HCT116 (cell line): ENCODE measurements at regions not wholly inside any gene's neighbourhood (a gene's known extent, or its start where the extent isn't known, plus 50 kb on each side); places are given as distances from the start of the nearest gene placed in this dataset.

ENCODE experiments used
- ATAC-seq: fragments of 200-7000 bp; cut with Tn5 transposase; 2 replicates; pipeline ENCODE4 v1.9.1; 2020; ENCODE audit warnings: mild to moderate bottlenecking, moderate library complexity
- BruUV-seq: library from RNA; stranded (reverse); fragments of 400-500 nt; replicated peaks from 2 replicates; lab custom pipeline; 2021; lab: Mats Ljungman, UMichigan
- CTCF ChIA-PET: fragments of 300-600 bp; sonication (Branson Sonifier 250); formaldehyde crosslinking; loops from one replicate; lab custom pipeline; 2021; ENCODE audit warnings: antibody characterized with exemption; lab: Charles Lee
- POLR2A ChIA-PET: fragments of 300-600, 350-600 bp; sonication (Branson Sonifier 250); formaldehyde crosslinking; loops from one replicate; lab custom pipeline; 2021; ENCODE audit warnings: antibody characterized with exemption; lab: Charles Lee
- RAD21 ChIA-PET, 2 experiments: fragments of 300-600 bp; sonication (Branson Sonifier 250); formaldehyde crosslinking; loops; one replicate each; lab custom pipeline; 2023; ENCODE audit warnings: low total read pairs in 2 of 2; ENCODE audit not compliant: uncharacterized antibody in 2 of 2, unreplicated experiment in 2 of 2, low non-redundant PET in 1 of 2; lab: Charles Lee
- DNase-seq: peaks from one replicate; pipeline ENCODE4 v3.0.0-alpha.2; 2010; ENCODE audit warnings: low read depth, low spot score
- H2AFZ ChIP-seq: fragments of 200-600 bp; shearing (Covaris generic), sonication (generic); 2 replicates; pipeline ENCODE4 v1.6.1; 2017; ENCODE audit warnings: low read depth, mixed run types, mixed read lengths, antibody characterized with exemption, low read length; ENCODE audit not compliant: poor library complexity, severe bottlenecking
- H3K27ac ChIP-seq: 2 replicates; pipeline ENCODE4 v1.5.1; 2012; ENCODE audit warnings: low read depth, low read length
- H3K27me3 ChIP-seq: fragments of 200-600 bp; sonication (generic); 2 replicates; pipeline ENCODE4 v1.6.1; 2016; ENCODE audit warnings: mixed run types, low read length, mixed read lengths; ENCODE audit not compliant: insufficient read depth
- H3K36me3 ChIP-seq, 2 experiments: fragments of 200-500 bp in 1 of 2; fragments of 200-600 bp in 1 of 2; sonication (Bioruptor generic) in 1 of 2; sonication (generic) in 1 of 2; 2 replicates each; pipeline versions ENCODE4 v1.5.1 to v1.6.1; 2014 to 2016; ENCODE audit warnings: low read length in 2 of 2, inconsistent platforms in 1 of 2, mixed read lengths in 1 of 2, mixed run types in 1 of 2; ENCODE audit not compliant: insufficient read depth in 2 of 2, control insufficient read depth in 1 of 2
- H3K4me1 ChIP-seq, 2 experiments: fragments of 200-600 bp in 1 of 2; sonication (generic) in 1 of 2; 2 replicates each; pipeline versions ENCODE4 v1.5.1 to v1.6.1; 2012 to 2017; ENCODE audit warnings: low read length in 2 of 2, inconsistent platforms in 1 of 2, mild to moderate bottlenecking in 1 of 2, mixed read lengths in 1 of 2, mixed run types in 1 of 2, moderate library complexity in 1 of 2; ENCODE audit not compliant: insufficient read depth in 2 of 2, control insufficient read depth in 1 of 2
- H3K4me2 ChIP-seq: fragments of 200-600 bp; sonication (generic); 2 replicates; pipeline ENCODE4 v1.6.1; 2017; ENCODE audit warnings: mixed run types, low read length, mixed read lengths
- H3K4me3 ChIP-seq, 2 experiments: fragments of 200-600 bp in 1 of 2; sonication (generic) in 1 of 2; replicated peaks in 1 of 2; 2 replicates each; pipeline ENCODE4 v1.5.1; 2011 to 2016; ENCODE audit warnings: low read length in 2 of 2, control low read depth in 1 of 2, low read depth in 1 of 2, mild to moderate bottlenecking in 1 of 2, mixed read lengths in 1 of 2, mixed run types in 1 of 2
- H3K79me2 ChIP-seq: fragments of 200-600 bp; sonication (generic); 2 replicates; pipeline ENCODE4 v1.6.1; 2017; ENCODE audit warnings: mild to moderate bottlenecking, mixed run types, low read length, moderate library complexity, mixed read lengths; ENCODE audit not compliant: insufficient read depth
- H3K9ac ChIP-seq: fragments of 200-600 bp; sonication (generic); 2 replicates; pipeline ENCODE4 v1.6.1; 2016; ENCODE audit warnings: low read length, mixed read lengths
- H3K9me2 ChIP-seq: fragments of 200-600 bp; sonication (generic), shearing (Covaris generic); 2 replicates; pipeline ENCODE4 v1.6.1; 2017; ENCODE audit warnings: mixed run types, mild to moderate bottlenecking, moderate library complexity; ENCODE audit not compliant: insufficient read depth
- H3K9me3 ChIP-seq, 2 experiments: fragments of 200-500 bp in 1 of 2; fragments of 200-600 bp in 1 of 2; sonication (Bioruptor generic) in 1 of 2; sonication (generic) in 1 of 2; 2 replicates each; pipeline ENCODE4 v1.6.1; 2014 to 2017; ENCODE audit warnings: low read length in 2 of 2, mixed read lengths in 2 of 2, inconsistent platforms in 1 of 2, low read depth in 1 of 2, mild to moderate bottlenecking in 1 of 2, mixed run types in 1 of 2, moderate library complexity in 1 of 2; ENCODE audit not compliant: control insufficient read depth in 1 of 2, insufficient read depth in 1 of 2
- H4K20me1 ChIP-seq: fragments of 200-600 bp; sonication (generic), shearing (Covaris generic); 2 replicates; pipeline ENCODE4 v1.6.1; 2017; ENCODE audit warnings: mixed run types, mild to moderate bottlenecking, moderate library complexity; ENCODE audit not compliant: insufficient read depth
- CBX3 ChIP-seq: IDR thresholded peaks from 2 replicates; pipeline ENCODE4 v1.6.1; 2012; ENCODE audit warnings: low read depth
- CEBPB ChIP-seq: IDR thresholded peaks from 2 replicates; pipeline ENCODE4 v1.6.1; 2012; ENCODE audit warnings: low read depth
- EGR1 ChIP-seq: IDR thresholded peaks from 2 replicates; pipeline ENCODE4 v1.6.1; 2012; ENCODE audit warnings: low read depth
- ELF1 ChIP-seq: IDR thresholded peaks from 2 replicates; pipeline ENCODE4 v1.6.1; 2012; ENCODE audit warnings: low read depth, borderline replicate concordance
- EZH2 ChIP-seq: fragments of 200-600 bp; sonication (generic); IDR thresholded peaks from 2 replicates; pipeline ENCODE4 v1.6.1; 2017; ENCODE audit warnings: antibody characterized with exemption, mixed run types
- EZH2phosphoT487 ChIP-seq: fragments of 200-600 bp; IDR thresholded peaks from 2 replicates; pipeline ENCODE4 v1.6.1; 2018; ENCODE audit warnings: antibody characterized with exemption, borderline replicate concordance
- FOSL1 ChIP-seq: IDR thresholded peaks from 2 replicates; pipeline ENCODE4 v1.6.1; 2012; ENCODE audit warnings: low read depth
- JUND ChIP-seq: IDR thresholded peaks from 2 replicates; pipeline ENCODE4 v1.6.1; 2012
- POLR2AphosphoS5 ChIP-seq: IDR thresholded peaks from 2 replicates; pipeline ENCODE4 v1.6.1; 2011; ENCODE audit warnings: mild to moderate bottlenecking, low read depth, low read length, moderate library complexity
- RAD21 ChIP-seq: IDR thresholded peaks from 2 replicates; pipeline ENCODE4 v1.6.1; 2012; ENCODE audit warnings: low read depth, mild to moderate bottlenecking
- SP1 ChIP-seq: IDR thresholded peaks from 2 replicates; pipeline ENCODE4 v1.6.1; 2012; ENCODE audit warnings: low read depth
- SRF ChIP-seq: IDR thresholded peaks from 2 replicates; pipeline ENCODE4 v1.6.1; 2012; ENCODE audit warnings: low read depth
- TCF7L2 ChIP-seq: IDR thresholded peaks from 2 replicates; pipeline ENCODE4 v1.7.0; 2011; ENCODE audit warnings: borderline replicate concordance, inconsistent platforms; ENCODE audit not compliant: insufficient read depth, insufficient read length; ENCODE audit errors: extremely low read depth
- YY1 ChIP-seq: IDR thresholded peaks from 2 replicates; pipeline ENCODE4 v1.6.1; 2011; ENCODE audit warnings: low read length, low read depth, moderate library complexity, mild to moderate bottlenecking; ENCODE audit not compliant: insufficient replicate concordance; ENCODE audit errors: extremely low read depth
- ZFX ChIP-seq: fragments of 450-650 bp; IDR thresholded peaks from 2 replicates; pipeline ENCODE4 v1.6.1; 2017
- ZNF274 ChIP-seq: fragments of 200-500 bp; sonication (Bioruptor generic); IDR thresholded peaks from 2 replicates; pipeline ENCODE4 v1.6.1; 2014; ENCODE audit warnings: mild to moderate bottlenecking, low read depth, low read length, inconsistent platforms
- intact Hi-C: fragments of 100-400 bp; cut with micrococcal nuclease; formaldehyde crosslinking; loops from 2 replicates; pipeline ENCODE4 v1.10.0; 2022
- TF ChIP-seq, protein P1 (sequence below): IDR thresholded peaks from 2 replicates; pipeline ENCODE4 v1.6.1; 2011; ENCODE audit warnings: mild to moderate bottlenecking, low read length, moderate library complexity; ENCODE audit not compliant: insufficient replicate concordance; ENCODE audit errors: extremely low read depth
- TF ChIP-seq, protein P2 (sequence below): IDR thresholded peaks from 2 replicates; pipeline ENCODE4 v1.6.1; 2012
- TF ChIP-seq, protein P3 (sequence below): IDR thresholded peaks from 2 replicates; pipeline ENCODE4 v1.6.1; 2012

DNA sequence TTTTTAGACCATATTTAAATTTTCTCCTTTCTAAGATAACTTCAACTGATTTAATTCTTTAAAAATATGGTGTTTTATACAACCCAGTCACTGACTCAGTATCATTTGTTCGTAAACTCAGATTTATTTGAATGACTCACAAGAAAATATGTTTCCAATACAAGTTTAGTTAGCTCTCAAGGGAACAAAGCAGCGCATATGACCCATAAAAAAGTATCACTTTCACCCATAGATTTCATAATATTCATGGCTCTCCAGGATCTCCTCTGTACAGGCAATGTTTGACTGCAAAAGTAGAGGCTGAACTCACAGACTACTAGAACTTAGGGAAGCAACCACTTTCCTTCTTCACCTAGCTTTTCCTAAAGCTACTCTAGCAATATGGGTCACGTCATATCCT, 405.6 kb upstream of the PCDH9 start:
- Histone ChIP-seq H3K79me2 (no peaks in the 10 kb centered on the region), H3K9ac (no peak overlapping the region), H3K27ac (no peak overlapping the region), H3K9me3 (no peaks in the 10 kb centered on the region), H3K9me2 (no peaks in the 10 kb centered on the region), H3K4me3 (no peak overlapping the region), H3K4me2 (no peak overlapping the region), H2AFZ (no peak overlapping the region), H4K20me1 (no peaks in the 10 kb centered on the region), H3K36me3 (no peaks in the 10 kb centered on the region), H3K4me1 (no peaks in the 10 kb centered on the region), H3K27me3 (no peaks in the 10 kb centered on the region)
- ATAC-seq = no peak
- no peak for DNase-seq
- no TSS peak for BruUV-seq
- ChIA-PET POLR2A (no interaction called here), CTCF (no interaction called here), RAD21 (no interaction called here)
- intact Hi-C loops = no loop called here
- no peak for TF ChIP-seq SRF
- no peak for TF ChIP-seq CBX3
- TF ChIP-seq SP1 = no peak
- no peak for TF ChIP-seq TCF7L2
- no peak for TF ChIP-seq ZNF274
- TF ChIP-seq FOSL1 = no peak
- no peak for TF ChIP-seq RAD21
- TF ChIP-seq ELF1 = no peak
- TF ChIP-seq, protein P1, sequence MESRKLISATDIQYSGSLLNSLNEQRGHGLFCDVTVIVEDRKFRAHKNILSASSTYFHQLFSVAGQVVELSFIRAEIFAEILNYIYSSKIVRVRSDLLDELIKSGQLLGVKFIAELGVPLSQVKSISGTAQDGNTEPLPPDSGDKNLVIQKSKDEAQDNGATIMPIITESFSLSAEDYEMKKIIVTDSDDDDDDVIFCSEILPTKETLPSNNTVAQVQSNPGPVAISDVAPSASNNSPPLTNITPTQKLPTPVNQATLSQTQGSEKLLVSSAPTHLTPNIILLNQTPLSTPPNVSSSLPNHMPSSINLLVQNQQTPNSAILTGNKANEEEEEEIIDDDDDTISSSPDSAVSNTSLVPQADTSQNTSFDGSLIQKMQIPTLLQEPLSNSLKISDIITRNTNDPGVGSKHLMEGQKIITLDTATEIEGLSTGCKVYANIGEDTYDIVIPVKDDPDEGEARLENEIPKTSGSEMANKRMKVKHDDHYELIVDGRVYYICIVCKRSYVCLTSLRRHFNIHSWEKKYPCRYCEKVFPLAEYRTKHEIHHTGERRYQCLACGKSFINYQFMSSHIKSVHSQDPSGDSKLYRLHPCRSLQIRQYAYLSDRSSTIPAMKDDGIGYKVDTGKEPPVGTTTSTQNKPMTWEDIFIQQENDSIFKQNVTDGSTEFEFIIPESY = no peak
- TF ChIP-seq, protein P2, sequence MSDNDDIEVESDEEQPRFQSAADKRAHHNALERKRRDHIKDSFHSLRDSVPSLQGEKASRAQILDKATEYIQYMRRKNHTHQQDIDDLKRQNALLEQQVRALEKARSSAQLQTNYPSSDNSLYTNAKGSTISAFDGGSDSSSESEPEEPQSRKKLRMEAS = no peak
- no peak for TF ChIP-seq YY1
- no peak for TF ChIP-seq ZFX
- TF ChIP-seq POLR2AphosphoS5 = no peak
- TF ChIP-seq JUND = no peak
- TF ChIP-seq, protein P3, sequence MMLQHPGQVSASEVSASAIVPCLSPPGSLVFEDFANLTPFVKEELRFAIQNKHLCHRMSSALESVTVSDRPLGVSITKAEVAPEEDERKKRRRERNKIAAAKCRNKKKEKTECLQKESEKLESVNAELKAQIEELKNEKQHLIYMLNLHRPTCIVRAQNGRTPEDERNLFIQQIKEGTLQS = no peak
- no peak for TF ChIP-seq EZH2phosphoT487
- TF ChIP-seq EZH2 = no peak
- no peak for TF ChIP-seq EGR1
- TF ChIP-seq CEBPB = no peak
- TF ChIP-seq, all 23 proteins: peak for 0
